ENCODE measurements at regions not wholly inside any gene's neighbourhood (a gene's known extent, or its start where the extent isn't known, plus 50 kb on each side); places are given as distances from the start of the nearest gene placed in this dataset.

DNA sequence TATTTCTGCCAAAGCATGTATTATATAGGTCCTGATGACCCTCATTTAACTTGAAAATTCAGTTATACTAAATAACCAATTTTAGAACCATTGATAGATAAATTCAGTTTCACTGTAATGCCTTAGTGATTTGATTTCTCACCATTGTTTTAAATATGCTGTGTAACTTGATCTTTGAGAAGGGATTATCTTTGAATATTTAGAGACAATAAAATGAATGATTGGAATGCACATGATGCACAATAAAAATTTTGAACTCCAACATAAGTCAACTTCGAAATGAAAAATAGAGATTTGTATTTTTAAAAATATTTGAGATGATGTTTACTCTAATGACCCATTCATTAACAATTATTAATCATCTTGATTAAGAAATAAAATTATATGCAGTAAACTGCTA lies 654.5 kb downstream of the OLFM4 start:
- TF ChIP-seq, protein P1, sequence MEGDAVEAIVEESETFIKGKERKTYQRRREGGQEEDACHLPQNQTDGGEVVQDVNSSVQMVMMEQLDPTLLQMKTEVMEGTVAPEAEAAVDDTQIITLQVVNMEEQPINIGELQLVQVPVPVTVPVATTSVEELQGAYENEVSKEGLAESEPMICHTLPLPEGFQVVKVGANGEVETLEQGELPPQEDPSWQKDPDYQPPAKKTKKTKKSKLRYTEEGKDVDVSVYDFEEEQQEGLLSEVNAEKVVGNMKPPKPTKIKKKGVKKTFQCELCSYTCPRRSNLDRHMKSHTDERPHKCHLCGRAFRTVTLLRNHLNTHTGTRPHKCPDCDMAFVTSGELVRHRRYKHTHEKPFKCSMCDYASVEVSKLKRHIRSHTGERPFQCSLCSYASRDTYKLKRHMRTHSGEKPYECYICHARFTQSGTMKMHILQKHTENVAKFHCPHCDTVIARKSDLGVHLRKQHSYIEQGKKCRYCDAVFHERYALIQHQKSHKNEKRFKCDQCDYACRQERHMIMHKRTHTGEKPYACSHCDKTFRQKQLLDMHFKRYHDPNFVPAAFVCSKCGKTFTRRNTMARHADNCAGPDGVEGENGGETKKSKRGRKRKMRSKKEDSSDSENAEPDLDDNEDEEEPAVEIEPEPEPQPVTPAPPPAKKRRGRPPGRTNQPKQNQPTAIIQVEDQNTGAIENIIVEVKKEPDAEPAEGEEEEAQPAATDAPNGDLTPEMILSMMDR (IDR thresholded peaks at IDR 0.05): no peak
- no peak for TF ChIP-seq POLR2A (IDR thresholded peaks at IDR 0.05)

Data from tibial nerve (tissue), 3 donors.